Upper lobe of left lung (tissue), 4 donors: ENCODE measurements at regions not wholly inside any gene's neighbourhood (a gene's known extent, or its start where the extent isn't known, plus 50 kb on each side); places are given as distances from the start of the nearest gene placed in this dataset.

Source experiments
- EP300 ChIP-seq, 4 donors: sonication (generic); formaldehyde crosslinking; IDR thresholded peaks; one replicate each; pipeline ENCODE4 v1.5.1; 2017; ENCODE audit warnings: antibody characterized with exemption in 4 of 4, control low read depth in 2 of 4
- POLR2A ChIP-seq, 4 donors: fragments of 450-650 bp; IDR thresholded peaks; one replicate each; pipeline ENCODE4 v1.5.1; 2016 to 2017; ENCODE audit warnings: antibody characterized with exemption in 4 of 4, mild to moderate bottlenecking in 2 of 4
- POLR2AphosphoS5 ChIP-seq, 2 donors: sonication (generic); formaldehyde crosslinking; IDR thresholded peaks; one replicate each; pipeline ENCODE4 v1.5.1; 2017; ENCODE audit warnings: antibody characterized with exemption in 2 of 2
- TF ChIP-seq, protein P1 (sequence below), 6 experiments: fragments of 450-650 bp in 4 of 6; fragments of 200-600 bp in 2 of 6; sonication (generic) in 2 of 6; IDR thresholded peaks; one replicate each; pipeline ENCODE4 v1.5.1; 2016 to 2019; ENCODE audit warnings: antibody characterized with exemption in 6 of 6

GRCh38 chr4:89539374-89539773, 231.8 kb upstream of the GPRIN3 start:
- TF ChIP-seq, protein P1, sequence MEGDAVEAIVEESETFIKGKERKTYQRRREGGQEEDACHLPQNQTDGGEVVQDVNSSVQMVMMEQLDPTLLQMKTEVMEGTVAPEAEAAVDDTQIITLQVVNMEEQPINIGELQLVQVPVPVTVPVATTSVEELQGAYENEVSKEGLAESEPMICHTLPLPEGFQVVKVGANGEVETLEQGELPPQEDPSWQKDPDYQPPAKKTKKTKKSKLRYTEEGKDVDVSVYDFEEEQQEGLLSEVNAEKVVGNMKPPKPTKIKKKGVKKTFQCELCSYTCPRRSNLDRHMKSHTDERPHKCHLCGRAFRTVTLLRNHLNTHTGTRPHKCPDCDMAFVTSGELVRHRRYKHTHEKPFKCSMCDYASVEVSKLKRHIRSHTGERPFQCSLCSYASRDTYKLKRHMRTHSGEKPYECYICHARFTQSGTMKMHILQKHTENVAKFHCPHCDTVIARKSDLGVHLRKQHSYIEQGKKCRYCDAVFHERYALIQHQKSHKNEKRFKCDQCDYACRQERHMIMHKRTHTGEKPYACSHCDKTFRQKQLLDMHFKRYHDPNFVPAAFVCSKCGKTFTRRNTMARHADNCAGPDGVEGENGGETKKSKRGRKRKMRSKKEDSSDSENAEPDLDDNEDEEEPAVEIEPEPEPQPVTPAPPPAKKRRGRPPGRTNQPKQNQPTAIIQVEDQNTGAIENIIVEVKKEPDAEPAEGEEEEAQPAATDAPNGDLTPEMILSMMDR (IDR thresholded peaks at IDR 0.05): no peak
- no peak for TF ChIP-seq POLR2A (IDR thresholded peaks at IDR 0.05)
- TF ChIP-seq POLR2AphosphoS5 (IDR thresholded peaks at IDR 0.05): no peak
- TF ChIP-seq EP300 (IDR thresholded peaks at IDR 0.05): no peak
